ENCODE measurements at regions not wholly inside any gene's neighbourhood (a gene's known extent, or its start where the extent isn't known, plus 50 kb on each side); places are given as distances from the start of the nearest gene placed in this dataset.

- intact Hi-C loops (cut with DNase I), result no loop called here
- TF ChIP-seq, protein P1, sequence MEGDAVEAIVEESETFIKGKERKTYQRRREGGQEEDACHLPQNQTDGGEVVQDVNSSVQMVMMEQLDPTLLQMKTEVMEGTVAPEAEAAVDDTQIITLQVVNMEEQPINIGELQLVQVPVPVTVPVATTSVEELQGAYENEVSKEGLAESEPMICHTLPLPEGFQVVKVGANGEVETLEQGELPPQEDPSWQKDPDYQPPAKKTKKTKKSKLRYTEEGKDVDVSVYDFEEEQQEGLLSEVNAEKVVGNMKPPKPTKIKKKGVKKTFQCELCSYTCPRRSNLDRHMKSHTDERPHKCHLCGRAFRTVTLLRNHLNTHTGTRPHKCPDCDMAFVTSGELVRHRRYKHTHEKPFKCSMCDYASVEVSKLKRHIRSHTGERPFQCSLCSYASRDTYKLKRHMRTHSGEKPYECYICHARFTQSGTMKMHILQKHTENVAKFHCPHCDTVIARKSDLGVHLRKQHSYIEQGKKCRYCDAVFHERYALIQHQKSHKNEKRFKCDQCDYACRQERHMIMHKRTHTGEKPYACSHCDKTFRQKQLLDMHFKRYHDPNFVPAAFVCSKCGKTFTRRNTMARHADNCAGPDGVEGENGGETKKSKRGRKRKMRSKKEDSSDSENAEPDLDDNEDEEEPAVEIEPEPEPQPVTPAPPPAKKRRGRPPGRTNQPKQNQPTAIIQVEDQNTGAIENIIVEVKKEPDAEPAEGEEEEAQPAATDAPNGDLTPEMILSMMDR (IDR thresholded peaks at IDR 0.05), result no peak
- no peak for FAIRE-seq
- H3K9me3 ChIP-seq, result no peaks in the 10 kb centered on the region
- 82 to 86% methylated on average over 3 of the region's 3 CpGs for WGBS, 2 donors
- no peak for ATAC-seq
- no peak overlapping the region for H3K27ac ChIP-seq
- no peak overlapping the region for H3K4me3 ChIP-seq
- H3K27me3 ChIP-seq, result no peaks in the 10 kb centered on the region
- H3K36me3 ChIP-seq, result no peaks in the 10 kb centered on the region
- DNase-seq, result no peak
- no peaks in the 10 kb centered on the region for H3K4me1 ChIP-seq
These were observed 178.3 kb upstream of the ZMIZ1 start for GRCh38 chr10:78890506-78890905.

GRCh38 chr10:78891741-78892140, 177.0 kb upstream of the ZMIZ1 start:
- DNase-seq (no peak), ATAC-seq (no peak), FAIRE-seq (no peak)
- Histone ChIP-seq H3K4me3 (no peak overlapping the region), H3K4me1 (no peaks in the 10 kb centered on the region), H3K9me3 (no peaks in the 10 kb centered on the region), H3K27ac (no peak overlapping the region), H3K36me3 (no peaks in the 10 kb centered on the region), H3K27me3 (no peaks in the 10 kb centered on the region)
- intact Hi-C loops (cut with DNase I), result no loop called here
- 87 to 93% methylated on average over 2 of the region's 2 CpGs for WGBS, 2 donors
- TF ChIP-seq, protein P1 (IDR thresholded peaks at IDR 0.05), result no peak

GRCh38 chr10:78892338-78893176, 176.2 kb upstream of the ZMIZ1 start:
- TF ChIP-seq, protein P1 (IDR thresholded peaks at IDR 0.05), result no peak
- no peak overlapping the region for H3K27ac ChIP-seq
- DNase-seq (no peak), FAIRE-seq (no peak), ATAC-seq (no peak)
- no peaks in the 10 kb centered on the region for H3K27me3 ChIP-seq
- H3K9me3 ChIP-seq, result no peaks in the 10 kb centered on the region
- H3K36me3 ChIP-seq, result no peaks in the 10 kb centered on the region
- WGBS, 2 donors, result 75 to 84% methylated on average over 7 of the region's 7 CpGs
- no peaks in the 10 kb centered on the region for H3K4me1 ChIP-seq
- intact Hi-C loops (cut with DNase I), result no loop called here
- no peak overlapping the region for H3K4me3 ChIP-seq

- TF ChIP-seq, protein P1 (IDR thresholded peaks at IDR 0.05), result no peak
- ATAC-seq (no peak), FAIRE-seq (no peak), DNase-seq (no peak)
- no peaks in the 10 kb centered on the region for H3K4me1 ChIP-seq
- no peaks in the 10 kb centered on the region for H3K27me3 ChIP-seq
- H3K27ac ChIP-seq, result no peak overlapping the region
- intact Hi-C loops (cut with DNase I), result no loop called here
- H3K36me3 ChIP-seq, result no peaks in the 10 kb centered on the region
- WGBS, 2 donors, result 79 to 82% methylated on average over 5 of the region's 5 CpGs
- no peak overlapping the region for H3K4me3 ChIP-seq
- H3K9me3 ChIP-seq, result no peaks in the 10 kb centered on the region
These were observed 175.5 kb upstream of the ZMIZ1 start for GRCh38 chr10:78893217-78893616.

DNA sequence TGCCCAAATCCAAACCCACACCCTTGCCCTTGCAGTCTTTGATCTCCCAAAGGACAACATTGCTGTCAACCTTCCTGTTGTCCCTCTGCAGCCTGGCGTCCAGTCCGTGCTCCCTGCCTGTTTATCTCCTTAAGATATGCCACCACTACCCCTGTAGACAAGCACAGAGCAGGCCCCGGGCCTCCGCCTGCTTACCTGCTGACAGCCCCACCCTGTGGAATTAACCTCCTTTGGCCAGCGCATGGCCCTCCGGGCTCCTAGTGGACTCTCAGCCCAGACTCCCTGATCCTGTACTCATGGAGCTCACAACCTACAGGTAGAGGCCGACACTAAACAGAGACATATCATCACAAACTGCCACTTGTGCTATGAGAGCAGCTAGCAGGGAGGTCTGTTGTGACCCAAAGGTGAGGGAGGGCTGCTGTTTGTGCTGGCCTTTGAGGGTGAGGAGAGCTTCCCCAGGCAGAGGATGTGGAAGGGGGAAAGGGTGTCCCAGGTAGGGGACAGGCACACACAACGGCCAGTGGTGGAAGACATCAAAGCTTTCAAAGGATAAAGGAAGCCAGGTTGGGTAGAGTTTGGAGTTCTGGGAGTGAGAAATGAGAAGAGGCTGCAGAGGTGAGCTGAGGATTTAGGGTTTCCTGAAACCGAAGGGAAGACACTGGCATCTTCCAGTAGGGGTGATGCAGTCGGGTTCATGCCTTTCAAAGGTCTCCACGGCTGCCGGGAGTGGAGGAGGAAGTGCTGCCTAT, 174.5 kb upstream of the ZMIZ1 start:
- WGBS, 2 donors, result 86 to 91% methylated on average over 12 of the region's 12 CpGs
- FAIRE-seq, result no peak
- H3K27ac ChIP-seq, result no peak overlapping the region

More for the DNA sequence above, 174.5 kb upstream of the ZMIZ1 start:
- no peaks in the 10 kb centered on the region for H3K4me1 ChIP-seq
- ATAC-seq, result no peak
- DNase-seq, result no peak
- intact Hi-C loops (cut with DNase I), result no loop called here
- no peak overlapping the region for H3K4me3 ChIP-seq
- H3K36me3 ChIP-seq, result no peaks in the 10 kb centered on the region
- H3K9me3 ChIP-seq, result no peaks in the 10 kb centered on the region
- H3K27me3 ChIP-seq, result no peaks in the 10 kb centered on the region
- TF ChIP-seq, protein P1 (IDR thresholded peaks at IDR 0.05), result no peak

Data from pancreas (tissue), 10 donors.